HCT116 (cell line): ENCODE measurements at regions not wholly inside any gene's neighbourhood (a gene's known extent, or its start where the extent isn't known, plus 50 kb on each side); places are given as distances from the start of the nearest gene placed in this dataset.

ENCODE experiments used
- ATAC-seq: fragments of 200-7000 bp; cut with Tn5 transposase; 2 replicates; pipeline ENCODE4 v1.9.1; 2020; ENCODE audit warnings: mild to moderate bottlenecking, moderate library complexity
- BruUV-seq: library from RNA; stranded (reverse); fragments of 400-500 nt; replicated peaks from 2 replicates; lab custom pipeline; 2021; lab: Mats Ljungman, UMichigan
- CTCF ChIA-PET: fragments of 300-600 bp; sonication (Branson Sonifier 250); formaldehyde crosslinking; loops from one replicate; lab custom pipeline; 2021; ENCODE audit warnings: antibody characterized with exemption; lab: Charles Lee
- POLR2A ChIA-PET: fragments of 300-600, 350-600 bp; sonication (Branson Sonifier 250); formaldehyde crosslinking; loops from one replicate; lab custom pipeline; 2021; ENCODE audit warnings: antibody characterized with exemption; lab: Charles Lee
- RAD21 ChIA-PET, 2 experiments: fragments of 300-600 bp; sonication (Branson Sonifier 250); formaldehyde crosslinking; loops; one replicate each; lab custom pipeline; 2023; ENCODE audit warnings: low total read pairs in 2 of 2; ENCODE audit not compliant: uncharacterized antibody in 2 of 2, unreplicated experiment in 2 of 2, low non-redundant PET in 1 of 2; lab: Charles Lee
- DNase-seq: peaks from one replicate; pipeline ENCODE4 v3.0.0-alpha.2; 2010; ENCODE audit warnings: low read depth, low spot score
- H2AFZ ChIP-seq: fragments of 200-600 bp; shearing (Covaris generic), sonication (generic); 2 replicates; pipeline ENCODE4 v1.6.1; 2017; ENCODE audit warnings: low read depth, mixed run types, mixed read lengths, antibody characterized with exemption, low read length; ENCODE audit not compliant: poor library complexity, severe bottlenecking
- H3K27ac ChIP-seq: 2 replicates; pipeline ENCODE4 v1.5.1; 2012; ENCODE audit warnings: low read depth, low read length
- H3K27me3 ChIP-seq: fragments of 200-600 bp; sonication (generic); 2 replicates; pipeline ENCODE4 v1.6.1; 2016; ENCODE audit warnings: mixed run types, low read length, mixed read lengths; ENCODE audit not compliant: insufficient read depth
- H3K36me3 ChIP-seq, 2 experiments: fragments of 200-500 bp in 1 of 2; fragments of 200-600 bp in 1 of 2; sonication (Bioruptor generic) in 1 of 2; sonication (generic) in 1 of 2; 2 replicates each; pipeline versions ENCODE4 v1.5.1 to v1.6.1; 2014 to 2016; ENCODE audit warnings: low read length in 2 of 2, inconsistent platforms in 1 of 2, mixed read lengths in 1 of 2, mixed run types in 1 of 2; ENCODE audit not compliant: insufficient read depth in 2 of 2, control insufficient read depth in 1 of 2
- H3K4me1 ChIP-seq, 2 experiments: fragments of 200-600 bp in 1 of 2; sonication (generic) in 1 of 2; 2 replicates each; pipeline versions ENCODE4 v1.5.1 to v1.6.1; 2012 to 2017; ENCODE audit warnings: low read length in 2 of 2, inconsistent platforms in 1 of 2, mild to moderate bottlenecking in 1 of 2, mixed read lengths in 1 of 2, mixed run types in 1 of 2, moderate library complexity in 1 of 2; ENCODE audit not compliant: insufficient read depth in 2 of 2, control insufficient read depth in 1 of 2
- H3K4me2 ChIP-seq: fragments of 200-600 bp; sonication (generic); 2 replicates; pipeline ENCODE4 v1.6.1; 2017; ENCODE audit warnings: mixed run types, low read length, mixed read lengths
- H3K4me3 ChIP-seq, 2 experiments: fragments of 200-600 bp in 1 of 2; sonication (generic) in 1 of 2; replicated peaks in 1 of 2; 2 replicates each; pipeline ENCODE4 v1.5.1; 2011 to 2016; ENCODE audit warnings: low read length in 2 of 2, control low read depth in 1 of 2, low read depth in 1 of 2, mild to moderate bottlenecking in 1 of 2, mixed read lengths in 1 of 2, mixed run types in 1 of 2
- H3K79me2 ChIP-seq: fragments of 200-600 bp; sonication (generic); 2 replicates; pipeline ENCODE4 v1.6.1; 2017; ENCODE audit warnings: mild to moderate bottlenecking, mixed run types, low read length, moderate library complexity, mixed read lengths; ENCODE audit not compliant: insufficient read depth
- H3K9ac ChIP-seq: fragments of 200-600 bp; sonication (generic); 2 replicates; pipeline ENCODE4 v1.6.1; 2016; ENCODE audit warnings: low read length, mixed read lengths
- H3K9me2 ChIP-seq: fragments of 200-600 bp; sonication (generic), shearing (Covaris generic); 2 replicates; pipeline ENCODE4 v1.6.1; 2017; ENCODE audit warnings: mixed run types, mild to moderate bottlenecking, moderate library complexity; ENCODE audit not compliant: insufficient read depth
- H3K9me3 ChIP-seq, 2 experiments: fragments of 200-500 bp in 1 of 2; fragments of 200-600 bp in 1 of 2; sonication (Bioruptor generic) in 1 of 2; sonication (generic) in 1 of 2; 2 replicates each; pipeline ENCODE4 v1.6.1; 2014 to 2017; ENCODE audit warnings: low read length in 2 of 2, mixed read lengths in 2 of 2, inconsistent platforms in 1 of 2, low read depth in 1 of 2, mild to moderate bottlenecking in 1 of 2, mixed run types in 1 of 2, moderate library complexity in 1 of 2; ENCODE audit not compliant: control insufficient read depth in 1 of 2, insufficient read depth in 1 of 2
- H4K20me1 ChIP-seq: fragments of 200-600 bp; sonication (generic), shearing (Covaris generic); 2 replicates; pipeline ENCODE4 v1.6.1; 2017; ENCODE audit warnings: mixed run types, mild to moderate bottlenecking, moderate library complexity; ENCODE audit not compliant: insufficient read depth
- CBX3 ChIP-seq: IDR thresholded peaks from 2 replicates; pipeline ENCODE4 v1.6.1; 2012; ENCODE audit warnings: low read depth
- EGR1 ChIP-seq: IDR thresholded peaks from 2 replicates; pipeline ENCODE4 v1.6.1; 2012; ENCODE audit warnings: low read depth
- EZH2phosphoT487 ChIP-seq: fragments of 200-600 bp; IDR thresholded peaks from 2 replicates; pipeline ENCODE4 v1.6.1; 2018; ENCODE audit warnings: antibody characterized with exemption, borderline replicate concordance
- FOSL1 ChIP-seq: IDR thresholded peaks from 2 replicates; pipeline ENCODE4 v1.6.1; 2012; ENCODE audit warnings: low read depth
- JUND ChIP-seq: IDR thresholded peaks from 2 replicates; pipeline ENCODE4 v1.6.1; 2012
- POLR2AphosphoS5 ChIP-seq: IDR thresholded peaks from 2 replicates; pipeline ENCODE4 v1.6.1; 2011; ENCODE audit warnings: mild to moderate bottlenecking, low read depth, low read length, moderate library complexity
- RAD21 ChIP-seq: IDR thresholded peaks from 2 replicates; pipeline ENCODE4 v1.6.1; 2012; ENCODE audit warnings: low read depth, mild to moderate bottlenecking
- SIN3A ChIP-seq: IDR thresholded peaks from 2 replicates; pipeline ENCODE4 v1.6.1; 2012; ENCODE audit warnings: low read depth
- SP1 ChIP-seq: IDR thresholded peaks from 2 replicates; pipeline ENCODE4 v1.6.1; 2012; ENCODE audit warnings: low read depth
- SRF ChIP-seq: IDR thresholded peaks from 2 replicates; pipeline ENCODE4 v1.6.1; 2012; ENCODE audit warnings: low read depth
- TCF7L2 ChIP-seq: IDR thresholded peaks from 2 replicates; pipeline ENCODE4 v1.7.0; 2011; ENCODE audit warnings: borderline replicate concordance, inconsistent platforms; ENCODE audit not compliant: insufficient read depth, insufficient read length; ENCODE audit errors: extremely low read depth
- YY1 ChIP-seq: IDR thresholded peaks from 2 replicates; pipeline ENCODE4 v1.6.1; 2011; ENCODE audit warnings: low read length, low read depth, moderate library complexity, mild to moderate bottlenecking; ENCODE audit not compliant: insufficient replicate concordance; ENCODE audit errors: extremely low read depth
- ZFX ChIP-seq: fragments of 450-650 bp; IDR thresholded peaks from 2 replicates; pipeline ENCODE4 v1.6.1; 2017
- ZNF274 ChIP-seq: fragments of 200-500 bp; sonication (Bioruptor generic); IDR thresholded peaks from 2 replicates; pipeline ENCODE4 v1.6.1; 2014; ENCODE audit warnings: mild to moderate bottlenecking, low read depth, low read length, inconsistent platforms
- intact Hi-C: fragments of 100-400 bp; cut with micrococcal nuclease; formaldehyde crosslinking; loops from 2 replicates; pipeline ENCODE4 v1.10.0; 2022
- TF ChIP-seq, protein P1 (sequence below): IDR thresholded peaks from 2 replicates; pipeline ENCODE4 v1.6.1; 2012
- TF ChIP-seq, protein P2 (sequence below): IDR thresholded peaks from 2 replicates; pipeline ENCODE4 v1.6.1; 2011; ENCODE audit warnings: mild to moderate bottlenecking, low read length, moderate library complexity; ENCODE audit not compliant: insufficient replicate concordance; ENCODE audit errors: extremely low read depth
- TF ChIP-seq, protein P3 (sequence below), 3 experiments: fragments of 200-600 bp in 1 of 3; sonication (generic) in 1 of 3; IDR thresholded peaks in 2 of 3; conservative IDR thresholded peaks in 1 of 3; 2 replicates each; pipeline ENCODE4 v1.5.1; 2012 to 2017; ENCODE audit warnings: low read depth in 2 of 3, low read length in 2 of 3, antibody characterized with exemption in 1 of 3, borderline replicate concordance in 1 of 3, control low read depth in 1 of 3, mild to moderate bottlenecking in 1 of 3, mixed read lengths in 1 of 3, mixed run types in 1 of 3, moderate library complexity in 1 of 3; ENCODE audit not compliant: insufficient read depth in 1 of 3
- TF ChIP-seq, protein P4 (sequence below): IDR thresholded peaks from 2 replicates; pipeline ENCODE4 v1.6.1; 2012

DNA sequence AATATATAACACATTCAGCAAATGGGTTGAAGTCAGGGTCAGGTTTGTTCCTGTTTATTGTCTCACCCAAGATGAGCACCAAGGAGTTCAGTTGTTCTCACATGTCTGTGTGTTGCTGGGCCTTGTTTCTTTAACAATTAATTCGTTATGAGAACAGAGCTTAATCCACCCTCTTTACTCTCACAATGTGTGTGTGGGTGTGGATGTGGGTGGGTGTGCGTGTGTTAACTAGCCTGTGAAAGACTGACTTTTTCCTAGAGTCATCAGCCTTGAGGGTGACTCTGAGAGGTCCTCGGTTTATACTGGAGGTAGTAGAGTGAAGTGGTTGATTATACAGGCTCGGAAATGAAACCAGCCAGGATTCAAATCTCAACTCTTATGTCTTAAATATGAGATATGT lies 672.1 kb downstream of the MAFB start:
- peaks cover 0 to 33% of the 10 kb centered on the region in 2 experiments; a peak in 2 of 4 replicates for H3K9me3 ChIP-seq
- RAD21 ChIA-PET, result no interaction called here
- no peak for DNase-seq

More for the DNA sequence above, 672.1 kb downstream of the MAFB start:
- no peak for ATAC-seq
- no peaks in the 10 kb centered on the region for H4K20me1 ChIP-seq
- H3K27ac ChIP-seq, result no peak overlapping the region
- H2AFZ ChIP-seq, result no peak overlapping the region
- H3K4me3 ChIP-seq, result no peak overlapping the region
- TF ChIP-seq EZH2phosphoT487 (no peak), ZFX (no peak), ZNF274 (no peak), RAD21 (no peak), TCF7L2 (no peak), SIN3A (no peak), JUND (no peak), FOSL1 (no peak), CBX3 (no peak), SP1 (no peak), YY1 (no peak), SRF (no peak), POLR2AphosphoS5 (no peak), EGR1 (no peak)
- TF ChIP-seq, protein P1, sequence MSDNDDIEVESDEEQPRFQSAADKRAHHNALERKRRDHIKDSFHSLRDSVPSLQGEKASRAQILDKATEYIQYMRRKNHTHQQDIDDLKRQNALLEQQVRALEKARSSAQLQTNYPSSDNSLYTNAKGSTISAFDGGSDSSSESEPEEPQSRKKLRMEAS, result no peak
- TF ChIP-seq, protein P2, sequence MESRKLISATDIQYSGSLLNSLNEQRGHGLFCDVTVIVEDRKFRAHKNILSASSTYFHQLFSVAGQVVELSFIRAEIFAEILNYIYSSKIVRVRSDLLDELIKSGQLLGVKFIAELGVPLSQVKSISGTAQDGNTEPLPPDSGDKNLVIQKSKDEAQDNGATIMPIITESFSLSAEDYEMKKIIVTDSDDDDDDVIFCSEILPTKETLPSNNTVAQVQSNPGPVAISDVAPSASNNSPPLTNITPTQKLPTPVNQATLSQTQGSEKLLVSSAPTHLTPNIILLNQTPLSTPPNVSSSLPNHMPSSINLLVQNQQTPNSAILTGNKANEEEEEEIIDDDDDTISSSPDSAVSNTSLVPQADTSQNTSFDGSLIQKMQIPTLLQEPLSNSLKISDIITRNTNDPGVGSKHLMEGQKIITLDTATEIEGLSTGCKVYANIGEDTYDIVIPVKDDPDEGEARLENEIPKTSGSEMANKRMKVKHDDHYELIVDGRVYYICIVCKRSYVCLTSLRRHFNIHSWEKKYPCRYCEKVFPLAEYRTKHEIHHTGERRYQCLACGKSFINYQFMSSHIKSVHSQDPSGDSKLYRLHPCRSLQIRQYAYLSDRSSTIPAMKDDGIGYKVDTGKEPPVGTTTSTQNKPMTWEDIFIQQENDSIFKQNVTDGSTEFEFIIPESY, result no peak
- TF ChIP-seq, protein P3, sequence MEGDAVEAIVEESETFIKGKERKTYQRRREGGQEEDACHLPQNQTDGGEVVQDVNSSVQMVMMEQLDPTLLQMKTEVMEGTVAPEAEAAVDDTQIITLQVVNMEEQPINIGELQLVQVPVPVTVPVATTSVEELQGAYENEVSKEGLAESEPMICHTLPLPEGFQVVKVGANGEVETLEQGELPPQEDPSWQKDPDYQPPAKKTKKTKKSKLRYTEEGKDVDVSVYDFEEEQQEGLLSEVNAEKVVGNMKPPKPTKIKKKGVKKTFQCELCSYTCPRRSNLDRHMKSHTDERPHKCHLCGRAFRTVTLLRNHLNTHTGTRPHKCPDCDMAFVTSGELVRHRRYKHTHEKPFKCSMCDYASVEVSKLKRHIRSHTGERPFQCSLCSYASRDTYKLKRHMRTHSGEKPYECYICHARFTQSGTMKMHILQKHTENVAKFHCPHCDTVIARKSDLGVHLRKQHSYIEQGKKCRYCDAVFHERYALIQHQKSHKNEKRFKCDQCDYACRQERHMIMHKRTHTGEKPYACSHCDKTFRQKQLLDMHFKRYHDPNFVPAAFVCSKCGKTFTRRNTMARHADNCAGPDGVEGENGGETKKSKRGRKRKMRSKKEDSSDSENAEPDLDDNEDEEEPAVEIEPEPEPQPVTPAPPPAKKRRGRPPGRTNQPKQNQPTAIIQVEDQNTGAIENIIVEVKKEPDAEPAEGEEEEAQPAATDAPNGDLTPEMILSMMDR (IDR thresholded peaks at IDR 0.05 in 2 of 3, conservative IDR thresholded peaks at IDR 0.05 in 1 of 3; ENCODE audit: borderline replicate concordance in 1 of 3, insufficient read depth in 1 of 3, low read depth in 2 of 3, low read length in 2 of 3), result no peak
- TF ChIP-seq, protein P4, sequence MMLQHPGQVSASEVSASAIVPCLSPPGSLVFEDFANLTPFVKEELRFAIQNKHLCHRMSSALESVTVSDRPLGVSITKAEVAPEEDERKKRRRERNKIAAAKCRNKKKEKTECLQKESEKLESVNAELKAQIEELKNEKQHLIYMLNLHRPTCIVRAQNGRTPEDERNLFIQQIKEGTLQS, result no peak
- TF ChIP-seq, all 23 proteins: peak for 0
- Histone ChIP-seq H3K9me2 (no peaks in the 10 kb centered on the region), H3K27me3 (no peaks in the 10 kb centered on the region), H3K4me1 (no peaks in the 10 kb centered on the region), H3K4me2 (no peak overlapping the region), H3K36me3 (no peaks in the 10 kb centered on the region), H3K79me2 (no peaks in the 10 kb centered on the region), H3K9ac (no peak overlapping the region)
- POLR2A ChIA-PET, result no interaction called here
- intact Hi-C loops, result no loop called here
- CTCF ChIA-PET, result no interaction called here
- BruUV-seq, result no TSS peak
